KOPT-K1 (cell line): ENCODE measurements at regions not wholly inside any gene's neighbourhood (a gene's known extent, or its start where the extent isn't known, plus 50 kb on each side); places are given as distances from the start of the nearest gene placed in this dataset.

Source experiments
- H3K27ac ChIP-seq: fragments of 200-600 bp; sonication (generic); 2 replicates; pipeline ENCODE4 v1.5.1; 2016; ENCODE audit warnings: antibody characterized with exemption, mild to moderate bottlenecking, low read depth, low read length; ENCODE audit not compliant: poor library complexity, severe bottlenecking
- H3K36me3 ChIP-seq: fragments of 200-600 bp; sonication (generic); 2 replicates; pipeline ENCODE4 v1.5.1; 2017; ENCODE audit warnings: antibody characterized with exemption, mild to moderate bottlenecking, low read length, moderate library complexity; ENCODE audit not compliant: insufficient read depth
- H3K9me3 ChIP-seq: fragments of 200-600 bp; sonication (generic); 2 replicates; pipeline ENCODE4 v1.5.1; 2017; ENCODE audit warnings: antibody characterized with exemption, low read length, mild to moderate bottlenecking; ENCODE audit not compliant: insufficient read depth, poor library complexity, severe bottlenecking

DNA sequence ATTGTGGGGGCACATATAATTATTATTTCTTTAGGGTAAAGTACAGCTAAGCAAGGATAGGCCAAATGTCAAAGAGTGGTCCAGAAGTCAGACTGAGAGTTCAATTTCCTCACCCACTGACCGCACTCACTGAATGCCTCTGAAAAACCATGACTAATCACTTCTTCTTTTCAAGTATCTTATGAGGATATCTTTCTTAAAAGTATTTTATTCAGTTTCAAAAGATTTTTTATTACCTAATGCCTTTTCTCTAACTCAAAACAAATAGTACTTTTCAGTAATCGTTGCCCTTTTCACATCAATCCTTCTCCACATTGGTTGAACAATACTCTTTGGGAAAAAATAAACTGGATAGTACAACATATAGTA lies 61.7 kb upstream of the CAMK2D start:
- no peaks in the 10 kb centered on the region for H3K36me3 ChIP-seq
- no peak overlapping the region for H3K27ac ChIP-seq

DNA sequence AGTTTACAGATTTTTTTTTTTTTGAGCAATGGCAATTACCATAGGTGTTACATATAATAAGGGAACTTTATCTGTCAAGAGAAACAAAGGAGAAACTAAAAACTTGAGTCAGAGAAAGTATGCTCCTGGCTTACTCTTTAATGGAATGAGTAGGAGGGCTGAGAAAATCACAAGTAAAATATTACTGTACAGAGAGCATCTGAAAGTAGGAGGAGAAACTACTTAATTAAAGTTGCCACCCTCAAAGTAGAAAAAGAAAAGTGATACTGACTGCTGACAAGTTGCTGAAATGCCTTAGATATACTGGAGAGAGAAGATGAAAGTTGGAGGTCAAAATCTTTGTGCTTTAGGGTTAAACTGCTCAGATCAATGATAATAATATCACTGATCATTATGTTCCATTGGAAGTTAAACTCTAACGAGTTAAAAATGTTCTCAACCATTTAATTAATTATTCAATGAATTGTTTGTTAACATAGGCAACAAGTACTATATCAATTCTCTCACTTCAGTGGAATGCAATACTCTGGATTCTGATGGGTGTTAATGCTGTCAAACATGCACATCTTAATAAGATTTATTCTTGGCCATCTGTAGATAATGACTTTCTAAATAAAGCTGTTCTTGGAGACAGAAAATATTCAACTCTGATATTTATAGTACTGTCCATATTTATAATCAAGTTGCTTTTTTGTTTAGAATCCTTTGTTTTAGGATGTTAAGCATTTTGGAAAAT lies 61.2 kb upstream of the CAMK2D start:
- Histone ChIP-seq H3K36me3 (no peaks in the 10 kb centered on the region), H3K27ac (no peak overlapping the region), H3K9me3 (no peaks in the 10 kb centered on the region)

More for the DNA sequence above, 61.7 kb upstream of the CAMK2D start:
- no peaks in the 10 kb centered on the region for H3K9me3 ChIP-seq

DNA sequence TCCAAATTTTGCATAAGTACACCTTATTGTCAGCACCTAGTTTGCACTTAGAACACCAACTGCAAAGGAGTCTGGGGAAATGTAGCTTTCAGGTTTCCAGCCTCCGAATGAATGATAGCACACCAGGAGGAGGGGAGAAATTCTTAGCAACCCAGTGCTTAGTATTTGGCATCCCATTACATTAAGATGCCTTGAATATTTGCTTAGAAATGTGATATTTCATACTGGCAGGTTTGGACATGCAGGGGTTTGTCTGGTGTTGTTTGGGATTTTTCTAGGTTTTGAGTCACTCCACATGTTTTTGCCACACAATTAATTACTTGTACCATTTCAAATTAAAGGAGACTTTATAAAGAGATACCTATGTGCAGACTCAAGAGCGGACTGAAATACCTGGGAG lies 60.3 kb upstream of the CAMK2D start:
- no peak overlapping the region for H3K27ac ChIP-seq
- no peaks in the 10 kb centered on the region for H3K9me3 ChIP-seq
- H3K36me3 ChIP-seq, result no peaks in the 10 kb centered on the region

DNA sequence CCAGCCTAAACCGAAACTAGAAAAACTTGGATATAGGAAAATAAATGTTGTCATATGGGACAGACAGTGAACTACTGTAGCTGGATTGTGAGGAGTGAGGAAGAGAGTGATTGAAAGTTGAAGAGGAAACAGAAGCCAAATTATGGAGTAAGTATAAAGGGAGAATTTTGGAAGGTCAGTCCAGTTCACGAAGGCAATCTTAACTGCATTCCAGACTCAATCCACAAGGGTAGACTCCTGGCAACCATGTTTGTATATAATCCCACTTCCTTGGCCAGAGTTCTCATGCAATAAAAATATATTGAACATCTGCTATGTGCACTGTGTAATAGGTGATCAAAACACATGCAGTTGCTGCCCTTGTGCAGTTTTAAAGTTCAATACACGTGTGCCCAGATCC lies 58.6 kb upstream of the CAMK2D start:
- Histone ChIP-seq H3K36me3 (no peaks in the 10 kb centered on the region), H3K9me3 (no peaks in the 10 kb centered on the region), H3K27ac (no peak overlapping the region)

DNA sequence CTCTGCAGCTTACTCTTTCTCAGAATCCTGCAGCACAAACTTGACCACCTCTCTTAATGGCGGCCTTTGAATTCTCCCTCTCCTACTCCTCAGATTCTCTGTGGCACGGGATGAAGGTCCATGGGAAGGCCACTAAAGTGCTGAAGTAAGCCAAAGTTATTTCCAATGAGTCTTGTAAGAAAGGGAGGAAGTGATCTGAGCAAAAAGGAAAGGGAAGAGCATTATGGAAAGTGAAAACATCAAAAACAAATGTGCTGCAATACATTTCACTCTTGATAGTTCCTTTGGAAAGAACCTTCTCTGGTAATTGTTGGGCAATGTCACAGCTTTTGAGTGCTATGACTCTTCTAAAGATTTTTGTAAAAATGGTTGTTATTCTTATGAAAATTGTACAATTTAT lies 54.3 kb upstream of the CAMK2D start:
- no peaks in the 10 kb centered on the region for H3K9me3 ChIP-seq
- no peaks in the 10 kb centered on the region for H3K36me3 ChIP-seq
- H3K27ac ChIP-seq, result no peak overlapping the region

DNA sequence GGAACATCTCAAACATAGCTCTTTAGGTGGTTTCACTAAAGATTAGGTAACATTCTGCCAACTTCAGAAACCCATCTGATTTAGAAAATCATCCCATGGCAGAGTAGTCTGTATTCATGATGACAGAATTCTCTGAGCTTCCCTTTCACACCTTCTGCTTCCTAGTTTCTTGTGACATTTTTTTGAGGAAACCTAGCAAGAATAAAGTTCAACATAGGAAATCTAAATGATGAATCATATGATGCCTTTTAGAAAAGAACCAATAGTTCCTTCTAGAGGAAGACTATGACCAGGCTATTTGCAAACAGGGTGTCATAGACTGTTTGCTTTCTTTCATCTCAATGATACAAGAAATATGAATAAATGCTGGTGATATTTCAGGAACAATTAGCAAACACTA lies 49.8 kb upstream of the CAMK2D start:
- H3K36me3 ChIP-seq, result no peaks in the 10 kb centered on the region
- no peak overlapping the region for H3K27ac ChIP-seq
- no peaks in the 10 kb centered on the region for H3K9me3 ChIP-seq
